K562 (cell line): ENCODE measurements at regions not wholly inside any gene's neighbourhood (a gene's known extent, or its start where the extent isn't known, plus 50 kb on each side); places are given as distances from the start of the nearest gene placed in this dataset.
"Not testable (repeated sequence)": the region's sequence is repeated elsewhere in the genome, so short reads cannot be mapped to it uniquely, and the experiment has no call there.

ENCODE experiments used
- CHD2 ChIP-seq: IDR thresholded peaks from 2 replicates; pipeline ENCODE4 v1.6.1; 2011; ENCODE audit warnings: low read depth, low read length
- EP300 ChIP-seq: IDR thresholded peaks from 2 replicates; pipeline ENCODE4 v1.6.1; 2012; ENCODE audit warnings: low read length, improper control_type of control experiment
- MEF2D ChIP-seq: conservative IDR thresholded peaks from 2 replicates; pipeline ENCODE4 v1.6.1; 2016; ENCODE audit warnings: low read depth, missing genetic modification characterization, missing compliant biosample characterization
- NR2C2 ChIP-seq, 2 experiments: fragments of 200-800 bp in 1 of 2; sonication (Bioruptor generic) in 1 of 2; sonication (generic) in 1 of 2; formaldehyde crosslinking in 1 of 2; IDR thresholded peaks; 2 replicates each; pipeline versions ENCODE4 v1.6.1 to v1.8.0; 2016 to 2022; ENCODE audit warnings: mild to moderate bottlenecking in 1 of 2, missing compliant biosample characterization in 1 of 2, missing genetic modification characterization in 1 of 2, missing genetic modification reagents in 1 of 2
- PML ChIP-seq: IDR thresholded peaks from 2 replicates; pipeline ENCODE4 v1.6.1; 2012; ENCODE audit warnings: low read length, inconsistent platforms
- SMAD1 ChIP-seq: fragments of 150-350 bp; IDR thresholded peaks from 2 replicates; pipeline ENCODE4 v1.6.1; 2014; ENCODE audit warnings: low read length, low read depth; ENCODE audit not compliant: partially characterized antibody
- SRSF1 ChIP-seq: fragments of 200-400 bp; formaldehyde crosslinking; IDR thresholded peaks from 2 replicates; pipeline ENCODE4 v1.6.1; 2017; ENCODE audit warnings: mild to moderate bottlenecking, low read depth, low read length, moderate library complexity
- TCF7 ChIP-seq: sonication (generic); IDR thresholded peaks from 2 replicates; pipeline ENCODE4 v1.6.1; 2016; ENCODE audit warnings: antibody characterized with exemption, borderline replicate concordance
- TF ChIP-seq, protein P1 (sequence below), 2 experiments: fragments of 450-650 bp in 1 of 2; sonication (generic) in 1 of 2; formaldehyde crosslinking in 1 of 2; IDR thresholded peaks; 2 replicates each; pipeline versions ENCODE4 v1.7.1 to v1.9.0; 2016 to 2022; ENCODE audit warnings: inconsistent platforms in 1 of 2, mild to moderate bottlenecking in 1 of 2, missing genetic modification reagents in 1 of 2
- TF ChIP-seq, protein P2 (sequence below): sonication (generic); formaldehyde crosslinking; IDR thresholded peaks from 2 replicates; pipeline ENCODE4 v1.8.1; 2023; ENCODE audit warnings: mild to moderate bottlenecking, missing genetic modification reagents
- TF ChIP-seq, protein P3 (sequence below), 3 experiments: IDR thresholded peaks in 2 of 3; conservative IDR thresholded peaks in 1 of 3; 2 replicates each; pipeline ENCODE4 v1.5.1; 2011 to 2012; ENCODE audit warnings: low read length in 3 of 3, mild to moderate bottlenecking in 3 of 3, control low read depth in 2 of 3, improper control_type of control experiment in 1 of 3, inconsistent platforms in 1 of 3, low read depth in 1 of 3, mixed read lengths in 1 of 3, moderate library complexity in 1 of 3; ENCODE audit not compliant: insufficient read depth in 2 of 3
- TF ChIP-seq, protein P4 (sequence below), 2 experiments: fragments of 450-650 bp in 1 of 2; sonication (generic) in 1 of 2; formaldehyde crosslinking in 1 of 2; IDR thresholded peaks in 1 of 2; conservative IDR thresholded peaks in 1 of 2; 2 replicates each; pipeline versions ENCODE4 v1.6.1 to v1.8.1; 2016 to 2023; ENCODE audit warnings: mild to moderate bottlenecking in 2 of 2, moderate library complexity in 2 of 2, inconsistent platforms in 1 of 2, missing genetic modification reagents in 1 of 2

DNA sequence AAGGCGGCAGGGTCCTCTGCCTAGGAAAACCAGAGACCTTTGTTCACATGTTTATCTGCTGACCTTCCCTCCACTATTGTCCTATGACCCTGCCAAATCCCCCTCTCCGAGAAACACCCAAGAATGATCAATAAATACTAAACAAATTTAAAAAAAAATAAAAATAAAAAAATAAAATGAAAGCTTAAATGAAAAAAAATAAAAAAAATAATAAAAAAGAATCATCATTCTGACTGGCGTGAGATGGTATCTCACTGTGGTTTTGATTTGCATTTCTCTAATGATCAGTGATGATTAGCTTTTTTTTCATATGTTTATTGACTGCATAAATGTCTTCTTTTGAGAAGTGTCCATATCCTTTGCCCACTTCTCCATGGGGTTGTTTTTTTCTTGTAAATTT lies 74.5 kb upstream of the LSAMP start:
- TF ChIP-seq, protein P1, sequence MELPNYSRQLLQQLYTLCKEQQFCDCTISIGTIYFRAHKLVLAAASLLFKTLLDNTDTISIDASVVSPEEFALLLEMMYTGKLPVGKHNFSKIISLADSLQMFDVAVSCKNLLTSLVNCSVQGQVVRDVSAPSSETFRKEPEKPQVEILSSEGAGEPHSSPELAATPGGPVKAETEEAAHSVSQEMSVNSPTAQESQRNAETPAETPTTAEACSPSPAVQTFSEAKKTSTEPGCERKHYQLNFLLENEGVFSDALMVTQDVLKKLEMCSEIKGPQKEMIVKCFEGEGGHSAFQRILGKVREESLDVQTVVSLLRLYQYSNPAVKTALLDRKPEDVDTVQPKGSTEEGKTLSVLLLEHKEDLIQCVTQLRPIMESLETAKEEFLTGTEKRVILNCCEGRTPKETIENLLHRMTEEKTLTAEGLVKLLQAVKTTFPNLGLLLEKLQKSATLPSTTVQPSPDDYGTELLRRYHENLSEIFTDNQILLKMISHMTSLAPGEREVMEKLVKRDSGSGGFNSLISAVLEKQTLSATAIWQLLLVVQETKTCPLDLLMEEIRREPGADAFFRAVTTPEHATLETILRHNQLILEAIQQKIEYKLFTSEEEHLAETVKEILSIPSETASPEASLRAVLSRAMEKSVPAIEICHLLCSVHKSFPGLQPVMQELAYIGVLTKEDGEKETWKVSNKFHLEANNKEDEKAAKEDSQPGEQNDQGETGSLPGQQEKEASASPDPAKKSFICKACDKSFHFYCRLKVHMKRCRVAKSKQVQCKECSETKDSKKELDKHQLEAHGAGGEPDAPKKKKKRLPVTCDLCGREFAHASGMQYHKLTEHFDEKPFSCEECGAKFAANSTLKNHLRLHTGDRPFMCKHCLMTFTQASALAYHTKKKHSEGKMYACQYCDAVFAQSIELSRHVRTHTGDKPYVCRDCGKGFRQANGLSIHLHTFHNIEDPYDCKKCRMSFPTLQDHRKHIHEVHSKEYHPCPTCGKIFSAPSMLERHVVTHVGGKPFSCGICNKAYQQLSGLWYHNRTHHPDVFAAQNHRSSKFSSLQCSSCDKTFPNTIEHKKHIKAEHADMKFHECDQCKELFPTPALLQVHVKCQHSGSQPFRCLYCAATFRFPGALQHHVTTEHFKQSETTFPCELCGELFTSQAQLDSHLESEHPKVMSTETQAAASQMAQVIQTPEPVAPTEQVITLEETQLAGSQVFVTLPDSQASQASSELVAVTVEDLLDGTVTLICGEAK (IDR thresholded peaks at IDR 0.05): not testable (repeated sequence)
- TF ChIP-seq, protein P1 (CRISPR knock-in tag; IDR thresholded peaks at IDR 0.05): not testable (repeated sequence)
- TF ChIP-seq, protein P2, sequence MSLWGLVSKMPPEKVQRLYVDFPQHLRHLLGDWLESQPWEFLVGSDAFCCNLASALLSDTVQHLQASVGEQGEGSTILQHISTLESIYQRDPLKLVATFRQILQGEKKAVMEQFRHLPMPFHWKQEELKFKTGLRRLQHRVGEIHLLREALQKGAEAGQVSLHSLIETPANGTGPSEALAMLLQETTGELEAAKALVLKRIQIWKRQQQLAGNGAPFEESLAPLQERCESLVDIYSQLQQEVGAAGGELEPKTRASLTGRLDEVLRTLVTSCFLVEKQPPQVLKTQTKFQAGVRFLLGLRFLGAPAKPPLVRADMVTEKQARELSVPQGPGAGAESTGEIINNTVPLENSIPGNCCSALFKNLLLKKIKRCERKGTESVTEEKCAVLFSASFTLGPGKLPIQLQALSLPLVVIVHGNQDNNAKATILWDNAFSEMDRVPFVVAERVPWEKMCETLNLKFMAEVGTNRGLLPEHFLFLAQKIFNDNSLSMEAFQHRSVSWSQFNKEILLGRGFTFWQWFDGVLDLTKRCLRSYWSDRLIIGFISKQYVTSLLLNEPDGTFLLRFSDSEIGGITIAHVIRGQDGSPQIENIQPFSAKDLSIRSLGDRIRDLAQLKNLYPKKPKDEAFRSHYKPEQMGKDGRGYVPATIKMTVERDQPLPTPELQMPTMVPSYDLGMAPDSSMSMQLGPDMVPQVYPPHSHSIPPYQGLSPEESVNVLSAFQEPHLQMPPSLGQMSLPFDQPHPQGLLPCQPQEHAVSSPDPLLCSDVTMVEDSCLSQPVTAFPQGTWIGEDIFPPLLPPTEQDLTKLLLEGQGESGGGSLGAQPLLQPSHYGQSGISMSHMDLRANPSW (CRISPR knock-in tag): not testable (repeated sequence)
- not testable (repeated sequence) for TF ChIP-seq TCF7; MEF2D (tag); SRSF1; EP300; SMAD1; NR2C2 (CRISPR knock-in tag; IDR thresholded peaks at IDR 0.05); NR2C2 (tag; IDR thresholded peaks at IDR 0.05); PML; CHD2
- TF ChIP-seq, protein P3, sequence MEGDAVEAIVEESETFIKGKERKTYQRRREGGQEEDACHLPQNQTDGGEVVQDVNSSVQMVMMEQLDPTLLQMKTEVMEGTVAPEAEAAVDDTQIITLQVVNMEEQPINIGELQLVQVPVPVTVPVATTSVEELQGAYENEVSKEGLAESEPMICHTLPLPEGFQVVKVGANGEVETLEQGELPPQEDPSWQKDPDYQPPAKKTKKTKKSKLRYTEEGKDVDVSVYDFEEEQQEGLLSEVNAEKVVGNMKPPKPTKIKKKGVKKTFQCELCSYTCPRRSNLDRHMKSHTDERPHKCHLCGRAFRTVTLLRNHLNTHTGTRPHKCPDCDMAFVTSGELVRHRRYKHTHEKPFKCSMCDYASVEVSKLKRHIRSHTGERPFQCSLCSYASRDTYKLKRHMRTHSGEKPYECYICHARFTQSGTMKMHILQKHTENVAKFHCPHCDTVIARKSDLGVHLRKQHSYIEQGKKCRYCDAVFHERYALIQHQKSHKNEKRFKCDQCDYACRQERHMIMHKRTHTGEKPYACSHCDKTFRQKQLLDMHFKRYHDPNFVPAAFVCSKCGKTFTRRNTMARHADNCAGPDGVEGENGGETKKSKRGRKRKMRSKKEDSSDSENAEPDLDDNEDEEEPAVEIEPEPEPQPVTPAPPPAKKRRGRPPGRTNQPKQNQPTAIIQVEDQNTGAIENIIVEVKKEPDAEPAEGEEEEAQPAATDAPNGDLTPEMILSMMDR (IDR thresholded peaks at IDR 0.05 in 2 of 3, conservative IDR thresholded peaks at IDR 0.05 in 1 of 3; ENCODE audit: insufficient read depth in 2 of 3, low read depth in 1 of 3, low read length in 3 of 3): not testable (repeated sequence)
- TF ChIP-seq, protein P4, sequence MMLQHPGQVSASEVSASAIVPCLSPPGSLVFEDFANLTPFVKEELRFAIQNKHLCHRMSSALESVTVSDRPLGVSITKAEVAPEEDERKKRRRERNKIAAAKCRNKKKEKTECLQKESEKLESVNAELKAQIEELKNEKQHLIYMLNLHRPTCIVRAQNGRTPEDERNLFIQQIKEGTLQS (IDR thresholded peaks at IDR 0.05): not testable (repeated sequence)
- TF ChIP-seq, protein P4 (CRISPR knock-in tag; conservative IDR thresholded peaks at IDR 0.05): not testable (repeated sequence)
